ENCODE measurements at regions not wholly inside any gene's neighbourhood (a gene's known extent, or its start where the extent isn't known, plus 50 kb on each side); places are given as distances from the start of the nearest gene placed in this dataset.

GRCh38 chr12:63450334-63450733 lies 218.0 kb downstream of the DPY19L2 start:
- no peak for TF ChIP-seq CTCF (IDR thresholded peaks at IDR 0.05; ENCODE audit: low read length)
- no peak for TF ChIP-seq EZH2 (IDR thresholded peaks at IDR 0.05; ENCODE audit: borderline replicate concordance, low read length)
